GM19463 (cell line): ENCODE measurements at regions not wholly inside any gene's neighbourhood (a gene's known extent, or its start where the extent isn't known, plus 50 kb on each side); places are given as distances from the start of the nearest gene placed in this dataset.
"Not testable (repeated sequence)": the region's sequence is repeated elsewhere in the genome, so short reads cannot be mapped to it uniquely, and the experiment has no call there.

Experiments
- ATAC-seq: cut with Tn5 transposase; IDR thresholded peaks from one replicate; pipeline ENCODE4 v1.9.1; 2021; ENCODE audit warnings: mild to moderate bottlenecking, moderate library complexity; ENCODE audit not compliant: unreplicated experiment

- ATAC-seq = no peak
Observed at GRCh38 chr13:66154976-66155375, 1075.2 kb downstream of the PCDH9 start.

GRCh38 chr13:66154354-66154753 lies 1075.8 kb downstream of the PCDH9 start:
- no peak for ATAC-seq

GRCh38 chr13:66152596-66152995 lies 1077.5 kb downstream of the PCDH9 start:
- ATAC-seq = no peak

- ATAC-seq = not testable (repeated sequence)
Observed at GRCh38 chr13:66144357-66144756, 1085.8 kb downstream of the PCDH9 start.

GRCh38 chr13:66139701-66140100 lies 1090.4 kb downstream of the PCDH9 start:
- ATAC-seq = no peak

- ATAC-seq = no peak
Observed at GRCh38 chr13:66139250-66139649, 1090.9 kb downstream of the PCDH9 start.

- ATAC-seq = peak; percentile 90
Observed at GRCh38 chr13:66138172-66138811, 1091.8 kb downstream of the PCDH9 start.

GRCh38 chr13:66137384-66137783 lies 1092.8 kb downstream of the PCDH9 start:
- no peak for ATAC-seq

GRCh38 chr13:66128692-66129269 lies 1101.4 kb downstream of the PCDH9 start:
- ATAC-seq = peak; percentile 87

GRCh38 chr13:66128201-66128600 lies 1101.9 kb downstream of the PCDH9 start:
- peak; percentile 26 for ATAC-seq

- no peak for ATAC-seq
Observed at GRCh38 chr13:66117563-66117962, 1112.6 kb downstream of the PCDH9 start.

GRCh38 chr13:66113882-66114526 lies 1116.1 kb downstream of the PCDH9 start:
- no peak for ATAC-seq

- no peak for ATAC-seq
Observed at GRCh38 chr13:66111628-66112027, 1118.5 kb downstream of the PCDH9 start.

- no peak for ATAC-seq
Observed at GRCh38 chr13:66106246-66106645, 1123.9 kb downstream of the PCDH9 start.

GRCh38 chr13:66102864-66103263 lies 1127.3 kb downstream of the PCDH9 start:
- no peak for ATAC-seq

GRCh38 chr13:66099825-66100224 lies 1130.3 kb downstream of the PCDH9 start:
- ATAC-seq = no peak

GRCh38 chr13:66098931-66099628 lies 1131.1 kb downstream of the PCDH9 start:
- ATAC-seq = no peak

GRCh38 chr13:66089711-66090110 lies 1140.4 kb downstream of the PCDH9 start:
- no peak for ATAC-seq

GRCh38 chr13:66087269-66087710 lies 1142.8 kb downstream of the PCDH9 start:
- peak; percentile 76 for ATAC-seq

- no peak for ATAC-seq
Observed at GRCh38 chr13:66077132-66077689, 1152.9 kb downstream of the PCDH9 start.

- no peak for ATAC-seq
Observed at GRCh38 chr13:66076417-66076816, 1153.7 kb downstream of the PCDH9 start.
